Kidney epithelial cell (primary cell): ENCODE measurements at regions not wholly inside any gene's neighbourhood (a gene's known extent, or its start where the extent isn't known, plus 50 kb on each side); places are given as distances from the start of the nearest gene placed in this dataset.

Experiments used
- DNase-seq: peaks from one replicate; pipeline ENCODE4 v3.0.0-alpha.2; 2010; ENCODE audit warnings: low read depth
- H3K27me3 ChIP-seq: 2 replicates; pipeline ENCODE4 v1.6.0; 2011; ENCODE audit warnings: low read length; ENCODE audit not compliant: control insufficient read depth, insufficient read depth
- H3K36me3 ChIP-seq: 2 replicates; pipeline ENCODE4 v1.5.1; 2011; ENCODE audit warnings: low read length; ENCODE audit not compliant: control insufficient read depth, insufficient read depth
- H3K4me3 ChIP-seq: 2 replicates; pipeline ENCODE4 v1.5.1; 2011; ENCODE audit warnings: low read depth, mild to moderate bottlenecking, control low read depth, low read length
- TF ChIP-seq, protein P1 (sequence below): IDR thresholded peaks from 2 replicates; pipeline ENCODE4 v1.5.1; 2011; ENCODE audit warnings: mild to moderate bottlenecking, moderate library complexity, low read length, control low read depth, inconsistent platforms; ENCODE audit not compliant: insufficient read depth, poor library complexity, severe bottlenecking

GRCh38 chr1:66452162-66452561 lies 81.8 kb upstream of the SGIP1 start:
- H3K4me3 ChIP-seq: no peak overlapping the region
- H3K27me3 ChIP-seq: no peaks in the 10 kb centered on the region
- DNase-seq: no peak
- no peaks in the 10 kb centered on the region for H3K36me3 ChIP-seq
- TF ChIP-seq, protein P1, sequence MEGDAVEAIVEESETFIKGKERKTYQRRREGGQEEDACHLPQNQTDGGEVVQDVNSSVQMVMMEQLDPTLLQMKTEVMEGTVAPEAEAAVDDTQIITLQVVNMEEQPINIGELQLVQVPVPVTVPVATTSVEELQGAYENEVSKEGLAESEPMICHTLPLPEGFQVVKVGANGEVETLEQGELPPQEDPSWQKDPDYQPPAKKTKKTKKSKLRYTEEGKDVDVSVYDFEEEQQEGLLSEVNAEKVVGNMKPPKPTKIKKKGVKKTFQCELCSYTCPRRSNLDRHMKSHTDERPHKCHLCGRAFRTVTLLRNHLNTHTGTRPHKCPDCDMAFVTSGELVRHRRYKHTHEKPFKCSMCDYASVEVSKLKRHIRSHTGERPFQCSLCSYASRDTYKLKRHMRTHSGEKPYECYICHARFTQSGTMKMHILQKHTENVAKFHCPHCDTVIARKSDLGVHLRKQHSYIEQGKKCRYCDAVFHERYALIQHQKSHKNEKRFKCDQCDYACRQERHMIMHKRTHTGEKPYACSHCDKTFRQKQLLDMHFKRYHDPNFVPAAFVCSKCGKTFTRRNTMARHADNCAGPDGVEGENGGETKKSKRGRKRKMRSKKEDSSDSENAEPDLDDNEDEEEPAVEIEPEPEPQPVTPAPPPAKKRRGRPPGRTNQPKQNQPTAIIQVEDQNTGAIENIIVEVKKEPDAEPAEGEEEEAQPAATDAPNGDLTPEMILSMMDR: no peak

DNA sequence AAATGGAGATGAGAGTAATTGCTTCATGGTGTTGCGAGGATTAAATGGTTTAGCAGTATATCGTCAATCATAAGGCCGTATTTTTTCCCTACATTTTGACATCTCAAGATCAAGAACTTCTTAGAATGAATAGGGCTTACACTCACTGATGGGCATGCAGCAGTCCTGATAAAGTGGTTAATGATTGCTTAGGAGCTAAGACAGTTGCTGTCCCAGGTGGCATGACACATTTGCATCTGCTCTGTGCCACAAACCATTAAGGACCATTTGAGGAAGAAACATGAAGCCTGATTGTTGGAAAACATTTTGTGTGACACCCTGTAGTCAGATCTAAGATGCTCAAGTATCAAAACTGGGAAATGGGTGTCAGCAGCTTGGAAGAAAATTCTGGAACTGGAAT lies 81.0 kb upstream of the SGIP1 start:
- H3K4me3 ChIP-seq: no peak overlapping the region
- TF ChIP-seq, protein P1: no peak
- H3K27me3 ChIP-seq: no peaks in the 10 kb centered on the region
- DNase-seq: no peak
- no peaks in the 10 kb centered on the region for H3K36me3 ChIP-seq

DNA sequence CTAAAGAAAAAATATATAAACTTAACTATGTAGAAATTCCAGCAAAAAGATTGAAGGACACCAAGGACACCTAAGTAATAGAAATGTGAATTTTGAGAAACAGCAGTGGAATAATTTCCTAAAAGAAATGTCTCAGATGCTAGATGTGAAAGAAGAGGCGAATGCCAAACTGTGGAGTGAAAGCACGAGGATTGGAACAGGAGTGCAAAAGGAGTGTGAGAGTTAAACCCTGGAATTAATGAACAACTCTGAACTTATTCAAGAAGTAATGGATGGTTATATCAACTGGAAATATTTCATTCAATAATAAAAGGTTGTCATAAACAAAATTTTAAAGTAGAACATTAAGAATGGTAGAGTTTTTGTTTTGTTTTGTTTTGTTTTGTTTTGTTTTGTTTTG lies 78.5 kb upstream of the SGIP1 start:
- Histone ChIP-seq H3K36me3 (no peaks in the 10 kb centered on the region), H3K27me3 (no peaks in the 10 kb centered on the region), H3K4me3 (no peak overlapping the region)
- TF ChIP-seq, protein P1: no peak
- DNase-seq: no peak

GRCh38 chr1:66460776-66461175 lies 73.2 kb upstream of the SGIP1 start:
- Histone ChIP-seq H3K4me3 (no peak overlapping the region), H3K36me3 (no peaks in the 10 kb centered on the region), H3K27me3 (no peaks in the 10 kb centered on the region)
- TF ChIP-seq, protein P1: no peak
- DNase-seq: no peak

DNA sequence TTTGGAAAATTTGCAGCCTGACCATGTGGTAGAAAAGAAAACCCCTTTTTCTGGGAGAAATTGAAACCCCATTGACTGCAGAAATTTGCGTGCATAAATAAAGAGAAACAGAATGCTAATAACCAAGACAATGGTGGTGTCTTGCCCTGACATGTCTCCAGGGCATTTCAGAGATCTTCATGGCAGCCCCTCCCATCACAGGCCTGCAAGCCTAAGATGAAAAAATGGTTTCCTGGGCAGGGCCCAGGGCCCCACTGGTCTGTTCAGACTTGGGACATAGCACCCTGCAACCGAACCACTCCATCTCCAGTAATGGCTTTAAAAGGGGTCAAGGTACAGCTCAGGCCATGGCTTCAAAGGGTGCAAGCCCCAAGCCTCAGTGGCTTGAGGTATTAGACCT lies 71.6 kb upstream of the SGIP1 start:
- TF ChIP-seq, protein P1: no peak
- DNase-seq: no peak

DNA sequence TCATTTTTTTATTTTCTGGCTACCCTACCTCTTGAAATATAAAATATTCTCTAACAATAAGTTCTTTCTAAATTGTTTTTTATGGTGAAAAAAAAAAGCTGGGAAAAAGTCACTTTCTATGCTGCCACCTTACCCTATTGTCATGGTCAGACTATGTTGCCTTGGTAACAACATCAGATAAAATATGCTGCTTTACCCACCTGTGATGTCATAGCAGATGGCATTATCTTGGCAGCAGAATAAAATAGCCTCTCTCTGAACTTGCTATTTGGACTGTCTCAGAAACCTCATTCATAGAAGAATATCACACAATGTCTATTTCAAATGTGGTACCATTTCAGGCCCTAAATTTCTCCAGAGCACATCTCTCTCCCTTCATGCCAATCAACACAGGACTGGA lies 69.6 kb upstream of the SGIP1 start:
- TF ChIP-seq, protein P1: no peak
- no peak for DNase-seq

More for the DNA sequence above, 71.6 kb upstream of the SGIP1 start:
- H3K27me3 ChIP-seq: no peaks in the 10 kb centered on the region
- H3K4me3 ChIP-seq: no peak overlapping the region
- no peaks in the 10 kb centered on the region for H3K36me3 ChIP-seq

More for the DNA sequence above, 69.6 kb upstream of the SGIP1 start:
- Histone ChIP-seq H3K27me3 (no peaks in the 10 kb centered on the region), H3K36me3 (no peaks in the 10 kb centered on the region), H3K4me3 (no peak overlapping the region)
